ENCODE measurements at regions not wholly inside any gene's neighbourhood (a gene's known extent, or its start where the extent isn't known, plus 50 kb on each side); places are given as distances from the start of the nearest gene placed in this dataset.

- no peak for DNase-seq
Measured at GRCh38 chr18:2468051-2468450, 103.3 kb downstream of the METTL4 start.

GRCh38 chr18:2471523-2471922, 99.8 kb downstream of the METTL4 start:
- DNase-seq = no peak

GRCh38 chr18:2478662-2479061, 92.6 kb downstream of the METTL4 start:
- no peak for DNase-seq

- DNase-seq = no peak
Measured at GRCh38 chr18:2480536-2480935, 90.8 kb downstream of the METTL4 start.

DNA sequence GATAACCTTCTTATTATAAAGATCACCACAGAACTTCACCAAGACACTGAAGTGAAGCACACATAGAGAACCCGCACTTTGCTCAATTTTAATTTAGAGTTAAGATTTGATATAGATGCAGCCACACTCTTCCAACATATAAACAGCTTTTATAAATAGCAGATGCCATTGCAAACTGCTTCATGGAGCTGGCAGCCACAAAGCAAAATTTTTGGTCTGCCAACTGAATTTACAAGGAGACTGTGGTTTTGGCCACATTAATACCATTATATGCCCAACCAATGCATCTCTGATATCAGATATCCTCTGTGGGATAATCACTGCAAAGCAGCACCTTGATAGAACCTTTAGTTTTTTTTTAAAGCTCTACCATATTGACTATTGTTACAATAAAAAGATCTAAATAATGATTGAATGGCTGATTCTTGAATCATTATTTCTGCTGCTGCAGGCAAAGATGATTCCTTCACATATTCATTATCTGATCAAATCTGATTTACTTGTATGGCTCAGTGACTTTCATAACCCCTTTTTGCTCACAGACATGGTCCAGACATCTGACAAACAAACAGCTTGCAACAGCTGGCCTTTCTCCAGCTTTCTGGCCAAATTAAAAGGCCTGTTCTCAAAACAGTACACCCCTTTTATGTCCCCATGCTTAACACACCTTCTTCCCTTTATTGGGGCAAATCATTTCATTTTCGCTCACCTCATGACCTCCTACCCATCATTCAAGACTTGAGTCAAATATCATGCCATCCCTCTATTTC, 88.4 kb downstream of the METTL4 start:
- no peak for DNase-seq

DNA sequence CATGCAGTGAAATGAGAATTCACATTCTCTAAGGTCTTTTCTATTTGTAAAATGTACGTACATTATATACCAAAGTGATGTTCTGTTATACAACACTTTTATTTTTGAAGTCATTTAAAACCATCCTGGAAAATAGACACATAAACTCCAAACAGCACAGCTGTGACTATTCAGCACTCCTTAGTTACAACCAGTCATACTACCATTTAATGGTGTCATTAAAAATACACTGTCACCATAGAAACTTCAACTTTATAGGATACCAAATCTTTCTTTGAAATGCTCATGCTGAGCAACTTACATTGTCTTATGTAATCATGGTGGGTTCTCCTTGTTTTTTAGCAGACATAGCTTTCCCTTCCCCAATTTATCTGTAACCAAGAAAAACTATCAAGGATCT, 85.3 kb downstream of the METTL4 start:
- no peak for DNase-seq

DNA sequence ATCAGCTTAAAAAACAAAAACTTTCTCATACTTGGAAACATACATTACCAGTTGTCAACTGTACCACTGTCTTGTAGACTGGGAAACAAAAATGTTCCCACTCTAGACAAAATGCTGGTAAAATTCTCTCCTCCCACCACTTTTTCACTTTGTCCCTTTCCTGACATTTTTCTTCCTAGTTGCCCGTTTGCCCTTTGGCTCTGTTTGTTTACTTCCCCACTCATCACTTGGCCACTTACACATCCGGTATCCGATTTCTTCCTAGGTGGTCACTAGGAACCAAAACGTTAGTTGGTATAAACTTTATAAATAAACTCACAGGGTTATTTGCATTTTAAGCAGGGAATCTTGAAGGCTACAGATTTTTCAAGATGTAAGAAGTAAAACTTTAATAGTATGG, 84.9 kb downstream of the METTL4 start:
- DNase-seq = no peak

All from activated T-cell treated with anti-CD3 and anti-CD28 coated beads for 4 hours (primary cell).